ENCODE measurements at regions not wholly inside any gene's neighbourhood (a gene's known extent, or its start where the extent isn't known, plus 50 kb on each side); places are given as distances from the start of the nearest gene placed in this dataset.

DNA sequence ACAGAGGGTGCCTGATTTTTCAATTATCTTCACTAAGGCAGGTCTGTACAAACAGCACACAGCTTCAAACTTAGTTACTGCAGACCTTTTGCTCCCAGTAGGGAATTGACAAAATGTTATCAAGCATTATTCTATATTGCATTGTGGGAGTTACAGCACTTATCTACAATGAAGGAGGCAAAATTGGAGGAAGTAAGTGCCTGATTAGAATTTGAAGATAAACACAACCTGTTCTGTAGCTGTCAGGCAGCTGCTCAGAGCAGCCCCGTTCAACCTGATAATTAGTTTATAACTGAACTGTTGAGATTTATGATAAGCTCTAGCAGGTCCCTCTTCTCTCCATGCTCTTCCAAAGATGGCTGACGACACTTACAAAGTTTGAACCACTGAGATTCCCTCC lies 364.4 kb upstream of the CYRIA start:
- H3K36me3 ChIP-seq (ENCODE audit: control insufficient read depth, insufficient read depth, low read length): no peaks in the 10 kb centered on the region
- no peak overlapping the region for H3K4me3 ChIP-seq (ENCODE audit: low read depth, low read length)
- DNase-seq (ENCODE audit: low read depth): no peak
- ChIA-PET CTCF (no interaction called here), POLR2A (no interaction called here)
- no peaks in the 10 kb centered on the region for H3K27me3 ChIP-seq (ENCODE audit: control insufficient read depth, insufficient read depth, low read length)
- TF ChIP-seq, protein P1, sequence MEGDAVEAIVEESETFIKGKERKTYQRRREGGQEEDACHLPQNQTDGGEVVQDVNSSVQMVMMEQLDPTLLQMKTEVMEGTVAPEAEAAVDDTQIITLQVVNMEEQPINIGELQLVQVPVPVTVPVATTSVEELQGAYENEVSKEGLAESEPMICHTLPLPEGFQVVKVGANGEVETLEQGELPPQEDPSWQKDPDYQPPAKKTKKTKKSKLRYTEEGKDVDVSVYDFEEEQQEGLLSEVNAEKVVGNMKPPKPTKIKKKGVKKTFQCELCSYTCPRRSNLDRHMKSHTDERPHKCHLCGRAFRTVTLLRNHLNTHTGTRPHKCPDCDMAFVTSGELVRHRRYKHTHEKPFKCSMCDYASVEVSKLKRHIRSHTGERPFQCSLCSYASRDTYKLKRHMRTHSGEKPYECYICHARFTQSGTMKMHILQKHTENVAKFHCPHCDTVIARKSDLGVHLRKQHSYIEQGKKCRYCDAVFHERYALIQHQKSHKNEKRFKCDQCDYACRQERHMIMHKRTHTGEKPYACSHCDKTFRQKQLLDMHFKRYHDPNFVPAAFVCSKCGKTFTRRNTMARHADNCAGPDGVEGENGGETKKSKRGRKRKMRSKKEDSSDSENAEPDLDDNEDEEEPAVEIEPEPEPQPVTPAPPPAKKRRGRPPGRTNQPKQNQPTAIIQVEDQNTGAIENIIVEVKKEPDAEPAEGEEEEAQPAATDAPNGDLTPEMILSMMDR (IDR thresholded peaks at IDR 0.05; ENCODE audit: insufficient read depth, low read depth, low read length): no peak

DNA sequence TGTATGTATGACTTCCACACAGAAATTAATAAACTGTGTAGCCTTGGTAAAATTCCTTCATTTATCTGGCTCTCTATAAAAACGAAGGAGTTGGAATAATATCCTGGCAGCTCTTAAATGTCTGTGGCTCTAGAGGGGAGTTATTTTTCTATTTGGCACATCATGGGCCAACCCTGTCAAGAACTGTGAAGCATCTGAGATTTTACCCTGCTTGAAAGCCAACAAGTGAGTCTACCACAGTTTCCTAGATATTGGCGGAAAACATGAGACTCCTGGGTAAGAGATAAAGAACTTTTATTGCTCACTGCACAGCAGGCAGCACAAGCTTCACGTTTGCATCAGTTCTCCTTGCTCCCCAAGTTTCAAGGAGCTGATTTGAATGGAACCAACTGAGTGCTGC lies 346.7 kb upstream of the CYRIA start:
- Histone ChIP-seq H3K4me3 (ENCODE audit: low read depth, low read length) (no peak overlapping the region), H3K27me3 (ENCODE audit: control insufficient read depth, insufficient read depth, low read length) (no peaks in the 10 kb centered on the region), H3K36me3 (ENCODE audit: control insufficient read depth, insufficient read depth, low read length) (no peaks in the 10 kb centered on the region)
- TF ChIP-seq, protein P1 (IDR thresholded peaks at IDR 0.05; ENCODE audit: insufficient read depth, low read depth, low read length): no peak
- POLR2A ChIA-PET: no interaction called here
- DNase-seq (ENCODE audit: low read depth): no peak
- CTCF ChIA-PET: interaction anchor here (0.6 kb wide), 1 partner anchor 14 kb away, joined by 3 read pairs; no protein-coding TSS in a partner anchor

DNA sequence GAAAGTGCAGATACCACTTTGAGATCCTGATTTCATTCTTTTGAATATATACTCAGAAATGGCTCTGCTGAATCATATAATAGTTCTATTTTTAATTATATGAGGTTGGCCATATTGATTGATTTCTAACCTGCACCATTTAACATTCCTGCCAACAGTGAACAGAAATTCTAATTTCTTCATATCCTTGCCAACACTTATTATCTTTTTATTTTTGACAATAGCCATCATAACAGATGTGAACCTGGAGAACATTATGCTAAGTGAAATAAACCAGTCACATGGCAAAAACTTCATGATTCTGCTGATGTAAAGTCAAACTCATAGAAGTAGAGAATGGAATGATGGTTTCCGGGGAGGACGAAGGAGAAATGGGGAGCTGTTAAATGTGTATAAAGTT lies 344.5 kb upstream of the CYRIA start:
- TF ChIP-seq, protein P1 (IDR thresholded peaks at IDR 0.05; ENCODE audit: insufficient read depth, low read depth, low read length): no peak
- H3K4me3 ChIP-seq (ENCODE audit: low read depth, low read length): no peak overlapping the region
- ChIA-PET CTCF (interaction anchor here (0.6 kb wide), 1 partner anchor 12 kb away, joined by 3 read pairs; no protein-coding TSS in a partner anchor), POLR2A (no interaction called here)
- no peaks in the 10 kb centered on the region for H3K27me3 ChIP-seq (ENCODE audit: control insufficient read depth, insufficient read depth, low read length)
- H3K36me3 ChIP-seq (ENCODE audit: control insufficient read depth, insufficient read depth, low read length): no peaks in the 10 kb centered on the region
- no peak for DNase-seq (ENCODE audit: low read depth)

DNA sequence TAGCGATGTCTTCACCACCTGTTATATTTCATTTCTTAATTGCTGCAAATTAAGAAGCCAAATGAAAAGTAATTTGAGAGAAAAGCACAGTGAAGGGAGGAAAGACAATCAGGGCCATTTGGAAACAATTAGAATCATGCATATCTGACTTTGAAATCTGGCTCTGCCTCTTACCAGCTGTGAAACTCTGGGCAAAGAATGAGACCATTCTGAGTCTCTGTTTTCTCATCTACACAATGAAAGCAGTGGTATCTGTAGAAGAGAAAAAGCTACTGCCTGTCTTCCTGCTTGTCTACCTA lies 334.5 kb upstream of the CYRIA start:
- ChIA-PET CTCF (no interaction called here), POLR2A (no interaction called here)
- H3K27me3 ChIP-seq (ENCODE audit: control insufficient read depth, insufficient read depth, low read length): no peaks in the 10 kb centered on the region
- no peak for DNase-seq (ENCODE audit: low read depth)
- H3K36me3 ChIP-seq (ENCODE audit: control insufficient read depth, insufficient read depth, low read length): no peaks in the 10 kb centered on the region
- H3K4me3 ChIP-seq (ENCODE audit: low read depth, low read length): no peak overlapping the region
- TF ChIP-seq, protein P1 (IDR thresholded peaks at IDR 0.05; ENCODE audit: insufficient read depth, low read depth, low read length): no peak

DNA sequence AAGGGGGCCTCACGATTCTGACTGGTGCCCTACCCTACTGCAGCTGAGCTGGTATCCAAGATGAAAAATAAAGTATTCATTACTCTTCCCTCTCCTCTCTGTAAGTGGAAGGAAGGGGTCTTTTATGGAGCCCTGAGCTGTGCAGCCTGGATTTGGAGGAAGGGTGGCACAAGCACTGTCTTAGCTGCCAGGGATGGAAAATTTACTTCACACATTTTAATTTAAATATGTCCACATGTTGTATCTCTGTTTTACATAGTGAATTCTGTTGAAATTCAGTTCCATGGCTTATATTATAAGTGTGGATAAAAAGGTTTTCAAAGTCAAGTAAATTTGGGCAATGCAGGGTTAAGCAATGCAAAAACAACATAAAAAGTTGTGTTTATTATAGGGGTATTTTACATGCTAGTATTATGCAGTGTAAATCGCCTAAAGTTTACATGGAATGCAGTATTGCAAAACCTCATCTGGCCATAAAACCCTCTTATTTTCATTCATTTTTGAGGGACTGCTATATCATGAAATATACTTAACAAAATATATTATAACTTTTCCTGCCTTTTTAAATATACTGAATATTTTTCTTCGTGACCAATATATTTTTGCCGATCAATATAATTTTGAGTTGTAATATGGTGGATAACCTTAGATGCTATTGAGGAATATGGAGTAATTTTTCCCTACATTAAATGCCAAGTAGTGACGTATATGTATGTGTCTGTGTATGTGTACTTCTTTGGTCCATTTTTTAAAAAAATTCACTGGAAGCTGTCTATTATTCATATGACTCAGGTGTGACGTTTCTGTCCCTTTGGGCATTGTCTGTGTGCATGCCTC lies 333.9 kb upstream of the CYRIA start:
- Histone ChIP-seq H3K36me3 (ENCODE audit: control insufficient read depth, insufficient read depth, low read length) (no peaks in the 10 kb centered on the region), H3K27me3 (ENCODE audit: control insufficient read depth, insufficient read depth, low read length) (no peaks in the 10 kb centered on the region), H3K4me3 (ENCODE audit: low read depth, low read length) (no peak overlapping the region)
- ChIA-PET CTCF (no interaction called here), POLR2A (no interaction called here)
- TF ChIP-seq, protein P1 (IDR thresholded peaks at IDR 0.05; ENCODE audit: insufficient read depth, low read depth, low read length): no peak
- no peak for DNase-seq (ENCODE audit: low read depth)

Data from BJ (cell line).